HL-60 (cell line): ENCODE measurements at regions not wholly inside any gene's neighbourhood (a gene's known extent, or its start where the extent isn't known, plus 50 kb on each side); places are given as distances from the start of the nearest gene placed in this dataset.

Experiments used
- DNase-seq, 2 experiments: peaks; one replicate each; pipeline ENCODE4 v3.0.0-alpha.2; 2010 to 2020; ENCODE audit warnings: low read depth in 1 of 2, low spot score in 1 of 2
- H3K27ac ChIP-seq: fragments of 250-450 bp; sonication (Bioruptor Pico); replicated peaks from 2 replicates; pipeline ENCODE4 v1.5.1; 2020; ENCODE audit warnings: mild to moderate bottlenecking, moderate library complexity
- H3K27me3 ChIP-seq: fragments of 250-450 bp; sonication (Bioruptor Pico); 2 replicates; pipeline ENCODE4 v1.5.1; 2021; ENCODE audit warnings: mild to moderate bottlenecking, moderate library complexity; ENCODE audit not compliant: insufficient read depth, poor library complexity, severe bottlenecking
- H3K4me3 ChIP-seq: replicated peaks from 2 replicates; pipeline ENCODE4 v1.5.1; 2011; ENCODE audit warnings: mild to moderate bottlenecking, control low read depth, low read length; ENCODE audit not compliant: insufficient read depth
- CTCF ChIP-seq: IDR thresholded peaks from one replicate; pipeline ENCODE4 v1.5.1; 2011; ENCODE audit warnings: low read length, control low read depth, inconsistent platforms; ENCODE audit not compliant: insufficient read depth
- GABPA ChIP-seq: IDR thresholded peaks from 2 replicates; pipeline ENCODE4 v1.6.1; 2012; ENCODE audit warnings: low read depth
- POLR2AphosphoS5 ChIP-seq: IDR thresholded peaks from 2 replicates; pipeline ENCODE4 v1.6.1; 2012; ENCODE audit warnings: low read depth
- REST ChIP-seq: IDR thresholded peaks from 2 replicates; pipeline ENCODE4 v1.6.1; 2012; ENCODE audit warnings: low read depth; ENCODE audit not compliant: insufficient replicate concordance
- SPI1 ChIP-seq: IDR thresholded peaks from 2 replicates; pipeline ENCODE4 v1.6.1; 2012; ENCODE audit warnings: low read depth, mild to moderate bottlenecking, borderline replicate concordance

- Histone ChIP-seq H3K27ac (no peak overlapping the region), H3K4me3 (no peak overlapping the region), H3K27me3 (no peaks in the 10 kb centered on the region)
- DNase-seq: no peak
- TF ChIP-seq GABPA (no peak), CTCF (no peak), SPI1 (no peak), POLR2AphosphoS5 (no peak), REST (no peak)
Measured at GRCh38 chr10:125362950-125363349, 202.6 kb upstream of the CTBP2 start.

GRCh38 chr10:125359401-125359800, 199.0 kb upstream of the CTBP2 start:
- no peak for DNase-seq
- H3K4me3 ChIP-seq: no peak overlapping the region
- TF ChIP-seq POLR2AphosphoS5 (no peak), GABPA (no peak), CTCF (no peak), SPI1 (no peak), REST (no peak)

GRCh38 chr10:125355657-125356056, 195.3 kb upstream of the CTBP2 start:
- no peaks in the 10 kb centered on the region for H3K27me3 ChIP-seq
- no peak overlapping the region for H3K27ac ChIP-seq
- no peak for DNase-seq
- H3K4me3 ChIP-seq: no peak overlapping the region
- no peak for TF ChIP-seq CTCF
- no peak for TF ChIP-seq REST
- TF ChIP-seq POLR2AphosphoS5: no peak
- TF ChIP-seq SPI1: no peak
- no peak for TF ChIP-seq GABPA

More at GRCh38 chr10:125359401-125359800, 199.0 kb upstream of the CTBP2 start:
- Histone ChIP-seq H3K27me3 (no peaks in the 10 kb centered on the region), H3K27ac (no peak overlapping the region)
